Fibroblast of skin of left quadriceps (primary cell): ENCODE measurements at regions not wholly inside any gene's neighbourhood (a gene's known extent, or its start where the extent isn't known, plus 50 kb on each side); places are given as distances from the start of the nearest gene placed in this dataset.

ENCODE experiments used
- DNase-seq, 2 experiments: peaks; one replicate each; pipeline ENCODE4 v3.0.0-alpha.2; 2013; ENCODE audit warnings: low read depth in 2 of 2

- no peak for DNase-seq
Measured at GRCh38 chr10:113441220-113441619, 111.6 kb upstream of the HABP2 start.

GRCh38 chr10:113441686-113442270 is 111.1 kb upstream of the HABP2 start:
- DNase-seq, result no peak

- no peak for DNase-seq
Measured at GRCh38 chr10:113442336-113442735, 110.5 kb upstream of the HABP2 start.

GRCh38 chr10:113443141-113443925 is 109.5 kb upstream of the HABP2 start:
- no peak for DNase-seq

- DNase-seq, result no peak
Measured at GRCh38 chr10:113444766-113445365, 108.0 kb upstream of the HABP2 start.

- no peak for DNase-seq
Measured at GRCh38 chr10:113445736-113446135, 107.1 kb upstream of the HABP2 start.

- DNase-seq, result no peak
Measured at GRCh38 chr10:113446739-113447138, 106.1 kb upstream of the HABP2 start.

- no peak for DNase-seq
Measured at GRCh38 chr10:113447278-113447677, 105.6 kb upstream of the HABP2 start.

GRCh38 chr10:113449006-113449695 is 103.7 kb upstream of the HABP2 start:
- no peak for DNase-seq

- no peak for DNase-seq
Measured at GRCh38 chr10:113450046-113450804, 102.6 kb upstream of the HABP2 start.

GRCh38 chr10:113450906-113451305 is 101.9 kb upstream of the HABP2 start:
- no peak for DNase-seq

GRCh38 chr10:113452146-113452845 is 100.6 kb upstream of the HABP2 start:
- DNase-seq, result no peak

- DNase-seq, result no peak
Measured at GRCh38 chr10:113453351-113453750, 99.5 kb upstream of the HABP2 start.

GRCh38 chr10:113454341-113455061 is 98.4 kb upstream of the HABP2 start:
- no peak for DNase-seq

GRCh38 chr10:113455947-113456346 is 96.9 kb upstream of the HABP2 start:
- DNase-seq, result no peak

- DNase-seq, result no peak
Measured at GRCh38 chr10:113456741-113457140, 96.1 kb upstream of the HABP2 start.

GRCh38 chr10:113457408-113457807 is 95.4 kb upstream of the HABP2 start:
- no peak for DNase-seq

- DNase-seq, result no peak
Measured at GRCh38 chr10:113458451-113458850, 94.4 kb upstream of the HABP2 start.

GRCh38 chr10:113458944-113459343 is 93.9 kb upstream of the HABP2 start:
- no peak for DNase-seq

- DNase-seq, result no peak
Measured at GRCh38 chr10:113459626-113460280, 93.1 kb upstream of the HABP2 start.
